Astrocyte of the cerebellum (primary cell): ENCODE measurements at regions not wholly inside any gene's neighbourhood (a gene's known extent, or its start where the extent isn't known, plus 50 kb on each side); places are given as distances from the start of the nearest gene placed in this dataset.
"Not testable (repeated sequence)": the region's sequence is repeated elsewhere in the genome, so short reads cannot be mapped to it uniquely, and the experiment has no call there.

Experiments used
- DNase-seq: peaks from one replicate; pipeline ENCODE4 v3.0.0-alpha.2; 2011; ENCODE audit warnings: low read depth
- H3K4me3 ChIP-seq: 2 replicates; pipeline ENCODE4 v1.5.1; 2011; ENCODE audit warnings: mild to moderate bottlenecking, low read depth, low read length, moderate library complexity
- in situ Hi-C: cut with HindIII; loops from 2 replicates; pipeline ENCODE4 v1.10.0; 2017; ENCODE audit warnings: low sequenced_read_pairs
- TF ChIP-seq, protein P1 (sequence below): IDR thresholded peaks from 2 replicates; pipeline ENCODE4 v1.5.1; 2012; ENCODE audit warnings: low read length, low read depth, moderate library complexity, mild to moderate bottlenecking; ENCODE audit errors: missing control alignments

DNA sequence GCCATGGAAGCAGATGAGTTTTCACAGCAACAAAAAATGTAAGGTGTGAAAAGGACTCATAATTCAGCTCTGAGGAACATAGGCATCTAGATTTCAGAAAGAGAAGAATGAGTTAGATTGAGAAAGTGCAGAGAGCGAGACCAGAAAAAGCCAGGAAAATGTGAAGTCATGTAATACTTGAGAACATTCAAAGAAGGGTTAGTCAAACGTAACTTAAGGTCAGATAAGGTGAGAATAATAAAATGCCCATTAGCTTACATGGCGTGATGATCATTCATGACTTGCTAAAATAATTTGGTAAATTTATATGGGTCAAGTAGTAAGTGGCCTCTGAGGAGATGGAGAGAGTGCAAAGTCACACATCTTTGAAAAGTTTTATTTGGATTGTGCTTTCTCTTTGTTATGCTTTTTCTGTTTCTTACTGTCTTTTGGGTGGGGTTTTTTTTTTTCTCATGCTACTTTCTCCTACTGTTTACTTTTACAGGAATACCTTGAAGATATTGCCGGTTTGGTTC, 271.8 kb upstream of the NRG3 start:
- in situ Hi-C loops = no loop called here
- TF ChIP-seq, protein P1, sequence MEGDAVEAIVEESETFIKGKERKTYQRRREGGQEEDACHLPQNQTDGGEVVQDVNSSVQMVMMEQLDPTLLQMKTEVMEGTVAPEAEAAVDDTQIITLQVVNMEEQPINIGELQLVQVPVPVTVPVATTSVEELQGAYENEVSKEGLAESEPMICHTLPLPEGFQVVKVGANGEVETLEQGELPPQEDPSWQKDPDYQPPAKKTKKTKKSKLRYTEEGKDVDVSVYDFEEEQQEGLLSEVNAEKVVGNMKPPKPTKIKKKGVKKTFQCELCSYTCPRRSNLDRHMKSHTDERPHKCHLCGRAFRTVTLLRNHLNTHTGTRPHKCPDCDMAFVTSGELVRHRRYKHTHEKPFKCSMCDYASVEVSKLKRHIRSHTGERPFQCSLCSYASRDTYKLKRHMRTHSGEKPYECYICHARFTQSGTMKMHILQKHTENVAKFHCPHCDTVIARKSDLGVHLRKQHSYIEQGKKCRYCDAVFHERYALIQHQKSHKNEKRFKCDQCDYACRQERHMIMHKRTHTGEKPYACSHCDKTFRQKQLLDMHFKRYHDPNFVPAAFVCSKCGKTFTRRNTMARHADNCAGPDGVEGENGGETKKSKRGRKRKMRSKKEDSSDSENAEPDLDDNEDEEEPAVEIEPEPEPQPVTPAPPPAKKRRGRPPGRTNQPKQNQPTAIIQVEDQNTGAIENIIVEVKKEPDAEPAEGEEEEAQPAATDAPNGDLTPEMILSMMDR = no peak
- DNase-seq = no peak
- no peak overlapping the region for H3K4me3 ChIP-seq

DNA sequence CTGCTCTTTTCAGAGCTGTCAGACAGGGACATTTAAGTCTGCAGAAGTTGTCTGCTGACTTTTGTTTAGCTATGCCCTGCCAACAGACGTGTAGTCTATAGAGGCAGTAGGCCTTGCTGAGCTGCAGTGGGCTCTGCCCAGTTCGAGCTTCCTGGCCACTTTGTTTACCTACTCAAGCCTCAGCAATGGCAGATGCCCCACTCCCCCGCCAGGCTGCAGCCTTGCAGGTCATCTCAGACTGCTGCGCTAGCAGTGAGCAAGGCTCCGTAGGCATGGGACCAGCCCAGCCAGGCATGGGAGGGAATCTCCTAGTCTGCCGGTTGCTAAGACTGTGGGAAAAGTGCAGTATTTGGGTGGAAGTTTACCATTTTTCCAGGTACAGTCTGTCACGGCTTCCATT, 230.5 kb upstream of the NRG3 start:
- in situ Hi-C loops, H3K4me3 ChIP-seq, DNase-seq: not testable (repeated sequence)

DNA sequence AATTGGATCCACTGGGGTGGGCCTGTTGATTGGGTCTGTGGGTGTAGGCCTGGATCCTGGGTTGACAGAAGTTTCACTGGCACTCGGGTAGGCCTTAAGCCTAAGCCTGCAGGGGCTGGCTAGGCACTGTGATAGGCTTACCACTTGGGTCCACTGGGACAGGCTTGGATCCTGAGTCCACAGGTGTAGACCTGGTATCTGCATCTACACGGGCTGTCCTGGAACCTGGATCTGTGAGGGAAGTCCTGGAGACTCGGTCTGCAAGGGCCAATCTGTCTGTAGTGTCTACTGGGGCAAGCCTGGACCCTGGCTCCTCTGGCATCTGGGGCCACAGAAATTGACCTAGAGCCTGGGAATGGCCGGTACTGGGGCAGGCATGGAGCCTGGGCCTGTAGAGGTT, 219.0 kb upstream of the NRG3 start:
- in situ Hi-C loops = no loop called here
- no peak overlapping the region for H3K4me3 ChIP-seq
- TF ChIP-seq, protein P1 = no peak
- no peak for DNase-seq

DNA sequence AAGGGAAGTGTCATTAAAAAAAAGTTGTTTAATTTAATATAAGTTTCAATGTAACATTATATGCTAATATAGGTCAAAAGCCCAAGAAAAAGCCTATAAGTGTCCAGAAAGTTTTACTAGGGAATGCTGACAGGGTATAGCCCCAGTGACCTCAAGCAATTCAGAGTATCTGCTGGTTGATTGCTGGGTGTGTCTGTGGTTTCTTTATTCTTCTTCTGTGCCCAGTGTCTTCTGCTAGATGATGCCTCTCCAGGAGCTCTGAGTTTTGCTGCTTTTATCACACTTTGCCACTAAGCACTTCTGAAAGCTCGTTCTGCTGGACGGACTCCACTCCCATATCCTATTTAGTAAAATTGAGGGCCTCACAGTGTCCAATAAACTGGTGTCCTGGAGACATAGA, 212.2 kb upstream of the NRG3 start:
- no peak for DNase-seq
- TF ChIP-seq, protein P1 = no peak
- no peak overlapping the region for H3K4me3 ChIP-seq
- in situ Hi-C loops = no loop called here

DNA sequence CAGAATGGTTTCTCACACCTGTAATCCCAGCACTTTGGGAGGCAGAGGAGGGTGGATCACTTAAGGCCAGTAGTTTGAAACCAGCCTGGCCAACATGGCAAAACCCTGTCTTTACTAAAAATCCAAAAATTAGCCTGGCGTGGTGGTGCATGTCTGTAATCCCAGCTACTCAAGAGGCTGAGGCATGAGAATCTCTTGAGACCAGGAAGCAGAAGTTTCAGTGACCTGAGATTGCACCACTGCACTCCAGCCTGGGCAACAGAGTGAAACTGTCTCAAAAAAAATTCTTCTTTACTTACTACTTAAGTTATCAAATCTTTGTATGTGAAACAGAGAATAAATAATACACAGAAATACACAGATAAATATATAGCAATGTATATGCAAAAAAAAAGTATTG, 210.2 kb upstream of the NRG3 start:
- H3K4me3 ChIP-seq, DNase-seq, in situ Hi-C loops: not testable (repeated sequence)

DNA sequence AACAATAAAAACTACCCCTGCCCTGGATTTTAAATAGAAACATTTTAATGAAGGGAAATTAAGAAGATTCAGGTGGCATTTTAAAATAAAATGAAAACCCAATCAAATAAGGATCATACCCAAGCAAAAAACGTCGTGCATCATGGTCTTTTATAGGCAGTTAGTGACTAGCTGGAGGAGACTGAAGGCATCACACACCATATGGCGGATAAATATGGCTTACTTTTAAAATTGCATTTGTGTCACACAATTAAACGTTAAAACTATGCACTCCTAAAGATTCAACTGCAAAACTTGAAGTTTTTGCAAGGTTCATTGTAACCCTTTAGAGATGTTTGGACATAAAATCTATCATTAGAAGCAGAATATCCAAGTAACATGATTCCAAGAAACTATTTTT, 200.1 kb upstream of the NRG3 start:
- TF ChIP-seq, protein P1 = no peak
- in situ Hi-C loops = no loop called here
- no peak overlapping the region for H3K4me3 ChIP-seq
- no peak for DNase-seq

DNA sequence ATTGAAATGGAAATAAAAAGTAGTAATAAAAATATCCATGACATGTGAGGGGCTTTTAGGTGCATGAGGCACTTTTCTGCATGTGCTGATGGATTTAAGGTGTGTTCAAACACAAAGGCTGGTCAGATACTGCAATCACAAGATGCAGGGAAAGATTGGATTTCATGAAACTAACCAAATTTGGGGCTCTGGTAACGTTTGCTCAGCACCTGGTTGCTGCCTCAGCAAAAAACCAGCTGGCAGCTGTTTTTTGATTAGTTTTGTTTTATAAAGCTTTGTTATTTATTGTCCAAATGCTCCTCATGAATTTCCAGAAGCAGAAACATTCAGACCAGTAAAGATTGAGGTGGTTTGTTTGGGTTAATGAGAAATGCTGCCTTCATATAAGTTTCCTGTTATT, 195.7 kb upstream of the NRG3 start:
- in situ Hi-C loops = no loop called here
- DNase-seq = no peak
- H3K4me3 ChIP-seq = no peak overlapping the region
- TF ChIP-seq, protein P1 = no peak

DNA sequence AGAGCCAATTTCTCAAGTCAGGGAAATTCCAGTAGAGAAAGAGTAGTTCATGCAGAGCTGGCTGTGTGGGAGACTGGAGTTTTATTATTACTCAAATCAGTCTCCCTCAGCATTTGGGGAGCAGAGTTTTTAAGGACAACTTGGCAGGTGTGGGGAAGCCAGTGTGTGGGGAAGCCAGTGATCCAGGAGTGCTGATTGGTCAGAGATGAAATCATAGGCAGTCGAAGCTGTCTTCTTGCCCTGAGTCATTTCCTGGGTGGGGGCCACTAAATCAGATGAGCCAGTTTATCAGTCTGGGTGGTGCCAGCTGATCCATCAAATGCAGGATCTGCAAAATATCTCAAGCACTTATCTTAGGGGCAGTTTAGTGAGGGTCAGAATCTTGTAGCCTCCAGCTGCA, 194.6 kb upstream of the NRG3 start:
- no peak overlapping the region for H3K4me3 ChIP-seq
- in situ Hi-C loops = no loop called here
- DNase-seq = no peak
- TF ChIP-seq, protein P1 = no peak
